Thyroid gland (tissue), 4 donors: ENCODE measurements at regions not wholly inside any gene's neighbourhood (a gene's known extent, or its start where the extent isn't known, plus 50 kb on each side); places are given as distances from the start of the nearest gene placed in this dataset.

Experiments
- DNase-seq, 2 donors: peaks; one replicate each; pipeline ENCODE4 v3.0.0-alpha.2; 2019
- H3K27ac ChIP-seq, 3 donors: fragments of 200-600 bp; sonication (generic); 1 replicate in 2 of 3; 2 replicates in 1 of 3; pipeline ENCODE4 v1.5.1; 2016 to 2019; ENCODE audit warnings: mild to moderate bottlenecking in 1 of 3, moderate library complexity in 1 of 3
- H3K27me3 ChIP-seq: fragments of 200-600 bp; sonication (generic); one replicate; pipeline ENCODE4 v1.5.1; 2019
- H3K36me3 ChIP-seq, 2 donors: fragments of 200-600 bp; sonication (generic); one replicate each; pipeline ENCODE4 v1.5.1; 2016 to 2019
- H3K4me1 ChIP-seq, 2 donors: fragments of 200-600 bp; sonication (generic); one replicate each; pipeline ENCODE4 v1.5.1; 2017 to 2019
- H3K4me3 ChIP-seq, 3 donors: fragments of 200-600 bp; sonication (generic); replicated peaks in 1 of 3; 1 replicate in 2 of 3; 2 replicates in 1 of 3; pipeline ENCODE4 v1.5.1; 2016; ENCODE audit warnings: mild to moderate bottlenecking in 1 of 3
- H3K9me3 ChIP-seq: fragments of 200-600 bp; sonication (generic); one replicate; pipeline ENCODE4 v1.5.1; 2017
- POLR2A ChIP-seq, 2 donors: fragments of 450-650 bp; IDR thresholded peaks; one replicate each; pipeline ENCODE4 v1.6.1; 2017; ENCODE audit warnings: antibody characterized with exemption in 2 of 2, mild to moderate bottlenecking in 2 of 2, moderate library complexity in 1 of 2
- WGBS, 2 donors: methylation state at CpG; one replicate each; pipeline ENCODE4 v1.1.5; 2017; 5-methylcytosine and 5-hydroxymethylcytosine counted together
- intact Hi-C: fragments of 100-400 bp; cut with DNase I; formaldehyde crosslinking; loops from one replicate; pipeline ENCODE4 v1.15.1; 2023
- TF ChIP-seq, protein P1 (sequence below), 6 experiments: fragments of 200-600 bp in 3 of 6; fragments of 450-650 bp in 3 of 6; sonication (generic) in 3 of 6; IDR thresholded peaks; one replicate each; pipeline ENCODE4 v1.5.1; 2016 to 2019; ENCODE audit warnings: antibody characterized with exemption in 6 of 6, mild to moderate bottlenecking in 2 of 6, inconsistent platforms in 1 of 6, moderate library complexity in 1 of 6

DNA sequence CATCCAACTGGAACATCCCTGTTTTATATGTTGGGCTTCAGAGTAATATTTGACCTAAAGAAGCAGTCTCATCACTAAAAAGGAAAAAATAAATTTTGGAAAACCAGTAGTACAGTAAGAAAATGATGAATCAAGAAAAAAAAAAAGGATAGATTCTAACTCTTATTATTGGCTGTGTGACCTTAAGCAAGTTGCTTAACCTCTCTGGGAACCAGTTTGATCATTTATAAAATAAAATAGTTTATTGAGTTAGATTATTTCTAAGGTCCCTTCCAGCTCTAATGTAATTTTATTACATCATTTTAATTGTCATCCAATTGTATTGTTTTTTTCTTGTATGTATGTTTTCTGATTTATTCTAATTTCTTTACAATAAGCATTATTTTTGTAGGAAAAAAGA, 127.0 kb downstream of the PRELID2 start:
- TF ChIP-seq POLR2A (IDR thresholded peaks at IDR 0.05), result no peak
- TF ChIP-seq, protein P1, sequence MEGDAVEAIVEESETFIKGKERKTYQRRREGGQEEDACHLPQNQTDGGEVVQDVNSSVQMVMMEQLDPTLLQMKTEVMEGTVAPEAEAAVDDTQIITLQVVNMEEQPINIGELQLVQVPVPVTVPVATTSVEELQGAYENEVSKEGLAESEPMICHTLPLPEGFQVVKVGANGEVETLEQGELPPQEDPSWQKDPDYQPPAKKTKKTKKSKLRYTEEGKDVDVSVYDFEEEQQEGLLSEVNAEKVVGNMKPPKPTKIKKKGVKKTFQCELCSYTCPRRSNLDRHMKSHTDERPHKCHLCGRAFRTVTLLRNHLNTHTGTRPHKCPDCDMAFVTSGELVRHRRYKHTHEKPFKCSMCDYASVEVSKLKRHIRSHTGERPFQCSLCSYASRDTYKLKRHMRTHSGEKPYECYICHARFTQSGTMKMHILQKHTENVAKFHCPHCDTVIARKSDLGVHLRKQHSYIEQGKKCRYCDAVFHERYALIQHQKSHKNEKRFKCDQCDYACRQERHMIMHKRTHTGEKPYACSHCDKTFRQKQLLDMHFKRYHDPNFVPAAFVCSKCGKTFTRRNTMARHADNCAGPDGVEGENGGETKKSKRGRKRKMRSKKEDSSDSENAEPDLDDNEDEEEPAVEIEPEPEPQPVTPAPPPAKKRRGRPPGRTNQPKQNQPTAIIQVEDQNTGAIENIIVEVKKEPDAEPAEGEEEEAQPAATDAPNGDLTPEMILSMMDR (IDR thresholded peaks at IDR 0.05), result no peak
- no peaks in the 10 kb centered on the region for H3K9me3 ChIP-seq
- H3K27ac ChIP-seq, result no peak overlapping the region
- H3K36me3 ChIP-seq, result no peaks in the 10 kb centered on the region
- H3K4me3 ChIP-seq, result no peak overlapping the region
- intact Hi-C loops, result no loop called here
- H3K27me3 ChIP-seq, result no peaks in the 10 kb centered on the region
- H3K4me1 ChIP-seq, result peaks cover 4% of the 10 kb centered on the region in 2 donors
- DNase-seq, result no peak

DNA sequence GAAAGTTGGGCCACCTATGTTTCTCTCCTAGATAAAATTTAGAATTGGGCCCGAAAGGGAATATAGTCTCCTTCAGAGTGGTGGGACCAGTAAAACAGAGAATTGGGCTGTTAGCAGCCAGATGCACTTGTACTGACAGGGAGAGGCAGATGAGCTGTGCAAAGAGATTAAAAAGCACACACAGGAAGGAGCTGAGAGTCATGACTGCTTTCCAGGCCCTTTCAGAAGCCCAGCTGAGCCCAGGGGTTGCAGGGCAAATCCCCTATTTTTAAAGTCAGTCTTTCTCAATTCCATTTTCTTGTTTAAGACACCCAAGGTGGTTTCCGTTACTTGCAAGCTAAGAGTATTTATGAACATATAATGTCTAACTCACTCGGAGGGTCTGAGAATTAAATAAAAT, 130.4 kb downstream of the PRELID2 start:
- no peaks in the 10 kb centered on the region for H3K9me3 ChIP-seq
- H3K27ac ChIP-seq, result no peak overlapping the region
- no peaks in the 10 kb centered on the region for H3K27me3 ChIP-seq
- intact Hi-C loops, result no loop called here
- peaks cover 4% of the 10 kb centered on the region in 2 donors for H3K4me1 ChIP-seq
- no peak for DNase-seq
- 90 to 91% methylated on average over 3 of the region's 3 CpGs for WGBS, 2 donors
- no peaks in the 10 kb centered on the region for H3K36me3 ChIP-seq
- no peak for TF ChIP-seq POLR2A (IDR thresholded peaks at IDR 0.05)
- TF ChIP-seq, protein P1 (IDR thresholded peaks at IDR 0.05), result no peak
- H3K4me3 ChIP-seq, result no peak overlapping the region

DNA sequence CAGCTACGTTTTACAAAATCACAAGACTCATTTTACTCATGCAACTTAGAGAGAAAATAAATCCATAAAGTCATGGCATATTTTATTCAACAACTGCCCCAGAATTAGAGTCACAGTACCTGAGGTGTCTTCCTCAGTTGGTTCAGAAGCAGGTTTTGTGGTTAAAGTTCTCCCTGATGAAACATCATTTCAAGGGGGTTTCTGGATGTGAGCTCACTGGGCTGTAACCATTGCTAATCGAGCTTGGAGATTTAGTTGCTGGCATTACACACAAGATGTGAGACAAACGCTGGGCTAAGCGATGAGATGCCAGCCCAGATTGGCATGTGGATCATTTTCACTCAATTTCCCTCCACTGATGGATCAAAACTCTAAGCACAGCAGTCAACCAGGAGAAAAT, 131.3 kb downstream of the PRELID2 start:
- no peaks in the 10 kb centered on the region for H3K36me3 ChIP-seq
- H3K9me3 ChIP-seq, result no peaks in the 10 kb centered on the region
- DNase-seq, result no peak
- intact Hi-C loops, result no loop called here
- no peak overlapping the region for H3K27ac ChIP-seq
- TF ChIP-seq POLR2A (IDR thresholded peaks at IDR 0.05), result no peak
- TF ChIP-seq, protein P1 (IDR thresholded peaks at IDR 0.05), result no peak
- peaks cover 4% of the 10 kb centered on the region in 2 donors for H3K4me1 ChIP-seq
- no peak overlapping the region for H3K4me3 ChIP-seq
- H3K27me3 ChIP-seq, result no peaks in the 10 kb centered on the region
- WGBS, 2 donors, result 66 to 67% methylated on average over 4 of the region's 4 CpGs

DNA sequence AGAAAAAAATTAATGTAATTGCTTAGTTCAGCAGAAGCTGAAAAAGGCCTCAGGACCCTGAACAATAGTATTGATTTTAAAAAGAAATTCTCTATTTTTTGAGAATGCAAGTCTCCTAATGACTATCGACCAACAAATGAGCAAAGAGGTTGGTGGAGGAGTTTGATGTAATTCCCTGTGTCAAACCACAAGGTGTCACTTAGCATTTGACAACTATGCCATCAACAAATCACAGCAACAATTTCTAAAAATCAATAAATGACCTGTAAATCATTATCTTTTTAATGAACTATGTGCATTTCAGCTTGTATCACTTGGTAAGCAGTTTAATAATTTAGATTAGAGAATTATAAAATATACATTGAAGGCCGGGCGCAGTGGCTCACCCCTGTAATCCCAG, 133.7 kb downstream of the PRELID2 start:
- H3K4me3 ChIP-seq, result no peak overlapping the region
- H3K36me3 ChIP-seq, result no peaks in the 10 kb centered on the region
- no peak overlapping the region for H3K27ac ChIP-seq
- H3K27me3 ChIP-seq, result no peaks in the 10 kb centered on the region
- TF ChIP-seq POLR2A (IDR thresholded peaks at IDR 0.05), result no peak
- TF ChIP-seq, protein P1 (IDR thresholded peaks at IDR 0.05), result no peak
- no peaks in the 10 kb centered on the region for H3K9me3 ChIP-seq
- H3K4me1 ChIP-seq, result no peaks in the 10 kb centered on the region
- DNase-seq, result no peak
- intact Hi-C loops, result no loop called here
- 93% methylated on average over 3 of the region's 3 CpGs for WGBS, 2 donors

DNA sequence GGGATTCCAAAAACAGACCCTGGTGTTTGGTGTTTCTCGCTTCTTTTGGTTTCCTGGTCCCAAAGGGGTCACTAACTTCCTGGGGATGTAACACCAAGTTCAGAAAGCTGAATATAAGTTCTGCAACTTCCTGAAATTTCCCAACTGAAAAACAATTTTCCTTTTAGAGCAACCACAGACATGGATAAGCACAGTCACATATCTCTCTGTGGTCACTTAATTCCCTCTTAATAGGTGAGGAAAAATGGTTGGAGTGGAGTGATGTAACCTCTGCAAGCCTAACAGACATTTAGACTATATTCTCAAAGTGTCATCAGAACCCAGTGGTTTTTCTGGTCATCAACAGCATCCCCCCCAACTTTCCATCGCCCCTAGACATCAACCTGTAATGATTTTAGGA, 135.3 kb downstream of the PRELID2 start:
- 77 to 82% methylated on average over 2 of the region's 2 CpGs for WGBS, 2 donors
- no peak for DNase-seq
- H3K4me1 ChIP-seq, result no peaks in the 10 kb centered on the region
- no peaks in the 10 kb centered on the region for H3K9me3 ChIP-seq
- H3K27me3 ChIP-seq, result no peaks in the 10 kb centered on the region
- TF ChIP-seq POLR2A (IDR thresholded peaks at IDR 0.05), result no peak
- TF ChIP-seq, protein P1 (IDR thresholded peaks at IDR 0.05), result no peak
- intact Hi-C loops, result no loop called here
- H3K36me3 ChIP-seq, result no peaks in the 10 kb centered on the region
- H3K4me3 ChIP-seq, result no peak overlapping the region
- no peak overlapping the region for H3K27ac ChIP-seq
